SK-N-SH (cell line): ENCODE measurements at regions not wholly inside any gene's neighbourhood (a gene's known extent, or its start where the extent isn't known, plus 50 kb on each side); places are given as distances from the start of the nearest gene placed in this dataset.

Experiments used
- ELF1 ChIP-seq: IDR thresholded peaks from 2 replicates; pipeline ENCODE4 v1.4.0; 2012
- EP300 ChIP-seq, 2 experiments: IDR thresholded peaks; 2 replicates each; pipeline versions ENCODE4 v1.4.0 to v1.6.1; 2012; ENCODE audit warnings: borderline replicate concordance in 1 of 2, low read depth in 1 of 2, low read length in 1 of 2
- EZH2phosphoT487 ChIP-seq: fragments of 200-600 bp; sonication (generic); IDR thresholded peaks from 2 replicates; pipeline ENCODE4 v1.6.1; 2017; ENCODE audit warnings: low read depth, mixed run types, mild to moderate bottlenecking, antibody characterized with exemption, moderate library complexity, borderline replicate concordance
- FOXM1 ChIP-seq: IDR thresholded peaks from 2 replicates; pipeline ENCODE4 v1.4.0; 2012; ENCODE audit warnings: low read depth, mild to moderate bottlenecking
- GATA2 ChIP-seq: sonication (generic); formaldehyde crosslinking; IDR thresholded peaks from 2 replicates; pipeline ENCODE4 v1.5.0; 2020; ENCODE audit warnings: mild to moderate bottlenecking, missing genetic modification reagents
- MEF2A ChIP-seq: IDR thresholded peaks from 2 replicates; pipeline ENCODE4 v1.4.0; 2012; ENCODE audit warnings: low read depth, borderline replicate concordance
- RAD21 ChIP-seq: IDR thresholded peaks from 2 replicates; pipeline ENCODE4 v1.6.1; 2012; ENCODE audit warnings: mild to moderate bottlenecking, low read length
- TAF1 ChIP-seq: IDR thresholded peaks from 2 replicates; pipeline ENCODE4 v1.6.1; 2012; ENCODE audit warnings: low read depth, mild to moderate bottlenecking, low read length, moderate library complexity, borderline replicate concordance
- YY1 ChIP-seq: IDR thresholded peaks from 2 replicates; pipeline ENCODE4 v1.4.0; 2012; ENCODE audit warnings: low read depth, mild to moderate bottlenecking
- TF ChIP-seq, protein P1 (sequence below): fragments of 150-350 bp; IDR thresholded peaks from 2 replicates; pipeline ENCODE4 v1.6.1; 2017; ENCODE audit warnings: antibody characterized with exemption, low read length, low read depth, borderline replicate concordance
- TF ChIP-seq, protein P2 (sequence below): fragments of 200-600 bp; sonication (generic); IDR thresholded peaks from 2 replicates; pipeline ENCODE4 v1.6.1; 2017; ENCODE audit warnings: antibody characterized with exemption, mild to moderate bottlenecking, moderate library complexity

DNA sequence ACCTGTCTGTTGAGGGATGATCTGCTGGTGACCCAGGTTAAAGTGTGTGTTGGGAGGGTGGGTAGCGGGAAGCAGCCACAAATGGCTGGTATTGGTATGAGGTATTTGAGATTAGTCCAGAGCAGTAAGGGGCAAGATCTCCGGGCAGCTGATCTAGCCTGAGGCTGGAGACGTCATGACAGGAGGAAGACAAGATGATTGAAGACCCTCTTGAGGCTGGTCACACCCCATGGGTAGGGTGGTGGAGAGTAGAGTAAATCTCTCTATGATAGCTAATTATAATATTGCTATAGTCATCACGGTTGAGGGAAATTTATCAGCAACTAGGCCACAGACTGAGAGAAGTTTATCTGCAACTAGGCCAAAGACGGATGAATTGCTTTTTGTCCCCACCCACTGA lies 128.5 kb downstream of the CDCA7 start:
- TF ChIP-seq MEF2A (no peak), EP300 (IDR thresholded peaks at IDR 0.05; ENCODE audit: borderline replicate concordance in 1 of 2, low read depth in 1 of 2, low read length in 1 of 2) (no peak), EZH2phosphoT487 (no peak), GATA2 (CRISPR knock-in tag) (no peak), FOXM1 (no peak), RAD21 (no peak), YY1 (no peak), ELF1 (no peak), TAF1 (no peak)
- TF ChIP-seq, protein P1, sequence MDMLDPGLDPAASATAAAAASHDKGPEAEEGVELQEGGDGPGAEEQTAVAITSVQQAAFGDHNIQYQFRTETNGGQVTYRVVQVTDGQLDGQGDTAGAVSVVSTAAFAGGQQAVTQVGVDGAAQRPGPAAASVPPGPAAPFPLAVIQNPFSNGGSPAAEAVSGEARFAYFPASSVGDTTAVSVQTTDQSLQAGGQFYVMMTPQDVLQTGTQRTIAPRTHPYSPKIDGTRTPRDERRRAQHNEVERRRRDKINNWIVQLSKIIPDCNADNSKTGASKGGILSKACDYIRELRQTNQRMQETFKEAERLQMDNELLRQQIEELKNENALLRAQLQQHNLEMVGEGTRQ = no peak
- TF ChIP-seq, protein P2, sequence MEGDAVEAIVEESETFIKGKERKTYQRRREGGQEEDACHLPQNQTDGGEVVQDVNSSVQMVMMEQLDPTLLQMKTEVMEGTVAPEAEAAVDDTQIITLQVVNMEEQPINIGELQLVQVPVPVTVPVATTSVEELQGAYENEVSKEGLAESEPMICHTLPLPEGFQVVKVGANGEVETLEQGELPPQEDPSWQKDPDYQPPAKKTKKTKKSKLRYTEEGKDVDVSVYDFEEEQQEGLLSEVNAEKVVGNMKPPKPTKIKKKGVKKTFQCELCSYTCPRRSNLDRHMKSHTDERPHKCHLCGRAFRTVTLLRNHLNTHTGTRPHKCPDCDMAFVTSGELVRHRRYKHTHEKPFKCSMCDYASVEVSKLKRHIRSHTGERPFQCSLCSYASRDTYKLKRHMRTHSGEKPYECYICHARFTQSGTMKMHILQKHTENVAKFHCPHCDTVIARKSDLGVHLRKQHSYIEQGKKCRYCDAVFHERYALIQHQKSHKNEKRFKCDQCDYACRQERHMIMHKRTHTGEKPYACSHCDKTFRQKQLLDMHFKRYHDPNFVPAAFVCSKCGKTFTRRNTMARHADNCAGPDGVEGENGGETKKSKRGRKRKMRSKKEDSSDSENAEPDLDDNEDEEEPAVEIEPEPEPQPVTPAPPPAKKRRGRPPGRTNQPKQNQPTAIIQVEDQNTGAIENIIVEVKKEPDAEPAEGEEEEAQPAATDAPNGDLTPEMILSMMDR = no peak
